WTC11 (cell line): ENCODE measurements at regions not wholly inside any gene's neighbourhood (a gene's known extent, or its start where the extent isn't known, plus 50 kb on each side); places are given as distances from the start of the nearest gene placed in this dataset.

Experiments
- ATAC-seq: fragments of 200-7000 bp; cut with Tn5 transposase; 2 replicates; pipeline ENCODE4 v1.10.0; 2021; ENCODE audit warnings: mild to moderate bottlenecking, moderate library complexity
- CTCF ChIA-PET: fragments of 300-600 bp; sonication (Branson Sonifier 250); formaldehyde crosslinking; loops from one replicate; lab custom pipeline; 2021; ENCODE audit warnings: antibody characterized with exemption; lab: Charles Lee
- POLR2A ChIA-PET: fragments of 350-600 bp; sonication (Branson Sonifier 250); formaldehyde crosslinking; loops from one replicate; lab custom pipeline; 2021; ENCODE audit warnings: antibody characterized with exemption; lab: Charles Lee
- DNase-seq: peaks from one replicate; pipeline ENCODE4 v3.0.0; 2021; ENCODE audit warnings: low spot score
- H3K27ac Mint-ChIP-seq: 2 replicates; pipeline ENCODE4 v1.8.0; 2021; ENCODE audit warnings: mixed read lengths
- H3K27me3 Mint-ChIP-seq: 2 replicates; pipeline ENCODE4 v1.8.0; 2021; ENCODE audit warnings: low read depth, mild to moderate bottlenecking, moderate library complexity, mixed read lengths
- H3K36me3 Mint-ChIP-seq: 2 replicates; pipeline ENCODE4 v1.8.0; 2021; ENCODE audit warnings: mixed read lengths
- H3K4me1 Mint-ChIP-seq: 2 replicates; pipeline ENCODE4 v1.8.0; 2022; ENCODE audit warnings: mixed read lengths
- H3K4me3 Mint-ChIP-seq: 2 replicates; pipeline ENCODE4 v1.8.0; 2021; ENCODE audit warnings: mild to moderate bottlenecking, moderate library complexity, mixed read lengths
- H3K9me3 Mint-ChIP-seq: 2 replicates; pipeline ENCODE4 v1.8.0; 2021; ENCODE audit warnings: mixed read lengths
- ARID4B ChIP-seq: sonication (generic); formaldehyde crosslinking; IDR thresholded peaks from 2 replicates; pipeline ENCODE4 v1.8.0; 2023; ENCODE audit warnings: missing genetic modification reagents, mild to moderate bottlenecking, borderline replicate concordance
- ATF6 ChIP-seq: sonication (generic); formaldehyde crosslinking; IDR thresholded peaks from 2 replicates; pipeline ENCODE4 v1.8.1; 2023; ENCODE audit warnings: mild to moderate bottlenecking, missing genetic modification reagents
- CTCF ChIP-seq: fragments of 200-600 bp; IDR thresholded peaks from 2 replicates; pipeline ENCODE4 v1.8.0; 2022; ENCODE audit warnings: antibody characterized with exemption
- E2F1 ChIP-seq: sonication (generic); formaldehyde crosslinking; IDR thresholded peaks from 2 replicates; pipeline ENCODE4 v1.8.0; 2022; ENCODE audit warnings: mild to moderate bottlenecking, missing genetic modification reagents
- E2F5 ChIP-seq: sonication (generic); formaldehyde crosslinking; IDR thresholded peaks from 2 replicates; pipeline ENCODE4 v1.8.1; 2022; ENCODE audit warnings: mild to moderate bottlenecking, moderate library complexity, missing genetic modification reagents
- EMX1 ChIP-seq: fragments of 250-450 bp; sonication (Bioruptor Pico); IDR thresholded peaks from 2 replicates; pipeline ENCODE4 v1.8.0; 2021; ENCODE audit warnings: mild to moderate bottlenecking
- ESRRA ChIP-seq: sonication (generic); formaldehyde crosslinking; IDR thresholded peaks from 2 replicates; pipeline ENCODE4 v1.8.1; 2022; ENCODE audit warnings: mild to moderate bottlenecking, missing genetic modification reagents, borderline replicate concordance
- FOXK1 ChIP-seq: sonication (generic); formaldehyde crosslinking; IDR thresholded peaks from 2 replicates; pipeline ENCODE4 v1.8.0; 2022; ENCODE audit warnings: mild to moderate bottlenecking, moderate library complexity, missing genetic modification reagents
- MAX ChIP-seq: sonication (generic); formaldehyde crosslinking; IDR thresholded peaks from 2 replicates; pipeline ENCODE4 v1.8.0; 2022; ENCODE audit warnings: mild to moderate bottlenecking, missing genetic modification reagents
- PRDM15 ChIP-seq: sonication (generic); formaldehyde crosslinking; IDR thresholded peaks from 2 replicates; pipeline ENCODE4 v1.8.0; 2022; ENCODE audit warnings: missing genetic modification reagents
- PRRX2 ChIP-seq: fragments of 250-450 bp; sonication (Bioruptor Pico); IDR thresholded peaks from 2 replicates; pipeline ENCODE4 v1.8.0; 2021; ENCODE audit warnings: mild to moderate bottlenecking
- RELA ChIP-seq: sonication (generic); formaldehyde crosslinking; IDR thresholded peaks from 2 replicates; pipeline ENCODE4 v1.8.1; 2022; ENCODE audit warnings: missing genetic modification reagents, mild to moderate bottlenecking, borderline replicate concordance
- SMAD4 ChIP-seq: sonication (generic); formaldehyde crosslinking; IDR thresholded peaks from 2 replicates; pipeline ENCODE4 v1.8.0; 2022; ENCODE audit warnings: mild to moderate bottlenecking, missing genetic modification reagents
- USF2 ChIP-seq: sonication (generic); formaldehyde crosslinking; IDR thresholded peaks from 2 replicates; pipeline ENCODE4 v1.8.1; 2023; ENCODE audit warnings: mild to moderate bottlenecking, missing genetic modification reagents, moderate library complexity
- ZNF121 ChIP-seq: sonication (generic); formaldehyde crosslinking; IDR thresholded peaks from 2 replicates; pipeline ENCODE4 v1.8.0; 2023; ENCODE audit warnings: missing genetic modification reagents

GRCh38 chr16:7103056-7103455 lies 229.6 kb upstream of the RBFOX1 start:
- peaks cover 93% of the 10 kb centered on the region for H3K9me3 Mint-ChIP-seq
- CTCF ChIA-PET = no interaction called here
- DNase-seq = no peak

More at GRCh38 chr16:7103056-7103455, 229.6 kb upstream of the RBFOX1 start:
- H3K4me3 Mint-ChIP-seq = no peak overlapping the region
- no peak for ATAC-seq
- no peak overlapping the region for H3K27ac Mint-ChIP-seq
- TF ChIP-seq ESRRA (CRISPR knock-in tag) = no peak
- no peak for TF ChIP-seq E2F1 (CRISPR knock-in tag)
- no peak for TF ChIP-seq ARID4B (CRISPR knock-in tag)
- TF ChIP-seq PRDM15 (CRISPR knock-in tag) = no peak
- no peak for TF ChIP-seq ATF6
- no peak for TF ChIP-seq SMAD4
- no peak for TF ChIP-seq MAX (CRISPR knock-in tag)
- TF ChIP-seq EMX1 (CRISPR knock-in tag) = no peak
- TF ChIP-seq FOXK1 (CRISPR knock-in tag) = no peak
- TF ChIP-seq ZNF121 (CRISPR knock-in tag) = no peak
- no peak for TF ChIP-seq USF2 (CRISPR knock-in tag)
- no peak for TF ChIP-seq E2F5
- no peak for TF ChIP-seq RELA (CRISPR knock-in tag)
- TF ChIP-seq CTCF = no peak
- TF ChIP-seq PRRX2 = no peak
- H3K4me1 Mint-ChIP-seq = no peaks in the 10 kb centered on the region
- peaks cover 77% of the 10 kb centered on the region for H3K36me3 Mint-ChIP-seq
- POLR2A ChIA-PET = no interaction called here
- peaks cover 5% of the 10 kb centered on the region for H3K27me3 Mint-ChIP-seq
